ENCODE measurements at regions not wholly inside any gene's neighbourhood (a gene's known extent, or its start where the extent isn't known, plus 50 kb on each side); places are given as distances from the start of the nearest gene placed in this dataset.

DNA sequence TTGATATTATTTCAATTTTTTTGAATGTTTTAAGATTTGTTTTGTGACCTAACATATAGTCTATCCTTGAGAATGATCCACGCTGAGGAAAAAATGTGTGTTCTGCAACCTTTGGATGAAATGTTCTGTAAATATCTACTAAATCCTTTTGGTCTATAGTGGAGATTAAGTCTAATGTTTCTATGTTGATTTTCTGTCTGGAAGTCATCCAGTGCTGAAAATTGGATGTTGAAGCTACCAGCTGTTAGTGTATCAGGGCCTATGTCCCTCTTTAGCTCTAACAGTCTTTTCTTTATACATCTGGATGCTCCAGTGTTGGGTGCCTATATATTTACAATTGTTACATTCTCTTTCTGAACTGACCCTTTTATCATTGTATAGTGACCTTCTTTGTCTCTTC lies 422.3 kb downstream of the TMEM232 start:
- no peak for TF ChIP-seq POLR2A (IDR thresholded peaks at IDR 0.05)
- TF ChIP-seq, protein P1, sequence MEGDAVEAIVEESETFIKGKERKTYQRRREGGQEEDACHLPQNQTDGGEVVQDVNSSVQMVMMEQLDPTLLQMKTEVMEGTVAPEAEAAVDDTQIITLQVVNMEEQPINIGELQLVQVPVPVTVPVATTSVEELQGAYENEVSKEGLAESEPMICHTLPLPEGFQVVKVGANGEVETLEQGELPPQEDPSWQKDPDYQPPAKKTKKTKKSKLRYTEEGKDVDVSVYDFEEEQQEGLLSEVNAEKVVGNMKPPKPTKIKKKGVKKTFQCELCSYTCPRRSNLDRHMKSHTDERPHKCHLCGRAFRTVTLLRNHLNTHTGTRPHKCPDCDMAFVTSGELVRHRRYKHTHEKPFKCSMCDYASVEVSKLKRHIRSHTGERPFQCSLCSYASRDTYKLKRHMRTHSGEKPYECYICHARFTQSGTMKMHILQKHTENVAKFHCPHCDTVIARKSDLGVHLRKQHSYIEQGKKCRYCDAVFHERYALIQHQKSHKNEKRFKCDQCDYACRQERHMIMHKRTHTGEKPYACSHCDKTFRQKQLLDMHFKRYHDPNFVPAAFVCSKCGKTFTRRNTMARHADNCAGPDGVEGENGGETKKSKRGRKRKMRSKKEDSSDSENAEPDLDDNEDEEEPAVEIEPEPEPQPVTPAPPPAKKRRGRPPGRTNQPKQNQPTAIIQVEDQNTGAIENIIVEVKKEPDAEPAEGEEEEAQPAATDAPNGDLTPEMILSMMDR (IDR thresholded peaks at IDR 0.05), result no peak

Measured in testis (tissue), 2 donors.